ENCODE measurements at regions not wholly inside any gene's neighbourhood (a gene's known extent, or its start where the extent isn't known, plus 50 kb on each side); places are given as distances from the start of the nearest gene placed in this dataset.

GRCh38 chr5:159858871-159859270 lies 57.4 kb upstream of the ADRA1B start:
- Mint-ChIP-seq H3K27ac (ENCODE audit: unreplicated experiment) (no peak overlapping the region), H3K9me3 (ENCODE audit: unreplicated experiment) (no peaks in the 10 kb centered on the region), H3K4me3 (ENCODE audit: unreplicated experiment) (no peak overlapping the region), H3K4me1 (ENCODE audit: unreplicated experiment) (no peaks in the 10 kb centered on the region), H3K27me3 (ENCODE audit: unreplicated experiment) (no peaks in the 10 kb centered on the region), H3K36me3 (ENCODE audit: low read depth, unreplicated experiment) (no peaks in the 10 kb centered on the region)
- no peak for DNase-seq (ENCODE audit: low spot score)
- TF ChIP-seq CTCF (IDR thresholded peaks at IDR 0.05; ENCODE audit: unreplicated experiment), result no peak

- no peak for TF ChIP-seq CTCF (IDR thresholded peaks at IDR 0.05; ENCODE audit: unreplicated experiment)
- no peak overlapping the region for H3K27ac Mint-ChIP-seq (ENCODE audit: unreplicated experiment)
- H3K9me3 Mint-ChIP-seq (ENCODE audit: unreplicated experiment), result no peaks in the 10 kb centered on the region
- no peaks in the 10 kb centered on the region for H3K36me3 Mint-ChIP-seq (ENCODE audit: low read depth, unreplicated experiment)
- no peak overlapping the region for H3K4me3 Mint-ChIP-seq (ENCODE audit: unreplicated experiment)
- H3K4me1 Mint-ChIP-seq (ENCODE audit: unreplicated experiment), result no peaks in the 10 kb centered on the region
- no peaks in the 10 kb centered on the region for H3K27me3 Mint-ChIP-seq (ENCODE audit: unreplicated experiment)
- DNase-seq (ENCODE audit: low spot score), result no peak
Observed at GRCh38 chr5:159861086-159861485, 55.2 kb upstream of the ADRA1B start.

GRCh38 chr5:159864885-159865691 lies 51.2 kb upstream of the ADRA1B start:
- Mint-ChIP-seq H3K36me3 (ENCODE audit: low read depth, unreplicated experiment) (no peaks in the 10 kb centered on the region), H3K4me1 (ENCODE audit: unreplicated experiment) (no peaks in the 10 kb centered on the region), H3K4me3 (ENCODE audit: unreplicated experiment) (no peak overlapping the region), H3K27ac (ENCODE audit: unreplicated experiment) (no peak overlapping the region), H3K9me3 (ENCODE audit: unreplicated experiment) (no peaks in the 10 kb centered on the region), H3K27me3 (ENCODE audit: unreplicated experiment) (no peaks in the 10 kb centered on the region)
- no peak for TF ChIP-seq CTCF (IDR thresholded peaks at IDR 0.05; ENCODE audit: unreplicated experiment)
- no peak for DNase-seq (ENCODE audit: low spot score)

GRCh38 chr5:159866093-159866492 lies 50.2 kb upstream of the ADRA1B start:
- TF ChIP-seq CTCF (IDR thresholded peaks at IDR 0.05; ENCODE audit: unreplicated experiment), result no peak
- Mint-ChIP-seq H3K27me3 (ENCODE audit: unreplicated experiment) (no peaks in the 10 kb centered on the region), H3K9me3 (ENCODE audit: unreplicated experiment) (no peaks in the 10 kb centered on the region), H3K27ac (ENCODE audit: unreplicated experiment) (no peak overlapping the region), H3K4me3 (ENCODE audit: unreplicated experiment) (no peak overlapping the region), H3K36me3 (ENCODE audit: low read depth, unreplicated experiment) (no peaks in the 10 kb centered on the region), H3K4me1 (ENCODE audit: unreplicated experiment) (no peaks in the 10 kb centered on the region)
- DNase-seq (ENCODE audit: low spot score), result no peak
